ENCODE measurements at regions not wholly inside any gene's neighbourhood (a gene's known extent, or its start where the extent isn't known, plus 50 kb on each side); places are given as distances from the start of the nearest gene placed in this dataset.
"Not testable (repeated sequence)": the region's sequence is repeated elsewhere in the genome, so short reads cannot be mapped to it uniquely, and the experiment has no call there.

GRCh38 chr17:71777048-71777640 is 343.7 kb upstream of the SOX9 start:
- H3K4me2 ChIP-seq: no peak overlapping the region
- no peak overlapping the region for H3K4me3 ChIP-seq
- H3K9me3 ChIP-seq (ENCODE audit: low read depth): no peaks in the 10 kb centered on the region
- no peaks in the 10 kb centered on the region for H3K79me2 ChIP-seq
- DNase-seq (ENCODE audit: low spot score): no peak
- WGBS (ENCODE audit: low lambda C conversion rate, missing lambda C conversion rate): 84% methylated on average over 6 of the region's 6 CpGs
- H3K9me2 ChIP-seq (replicated peaks; ENCODE audit: insufficient read depth): no peaks in the 10 kb centered on the region
- TF ChIP-seq EZH2phosphoT487 (IDR thresholded peaks at IDR 0.05; ENCODE audit: low read depth, severe bottlenecking, unreplicated experiment): no peak
- TF ChIP-seq CTCF (IDR thresholded peaks at IDR 0.05; ENCODE audit: poor library complexity): no peak
- no peak for TF ChIP-seq EZH2 (IDR thresholded peaks at IDR 0.05; ENCODE audit: borderline replicate concordance)
- no peak overlapping the region for H2AFZ ChIP-seq
- no peaks in the 10 kb centered on the region for H3K4me1 ChIP-seq (ENCODE audit: insufficient read depth)
- no peak overlapping the region for H3K27ac ChIP-seq
- H3K36me3 ChIP-seq (replicated peaks; ENCODE audit: insufficient read depth, low read depth): no peaks in the 10 kb centered on the region
- no peaks in the 10 kb centered on the region for H3K27me3 ChIP-seq
- H4K20me1 ChIP-seq (ENCODE audit: insufficient read depth, poor library complexity, severe bottlenecking): no peaks in the 10 kb centered on the region

GRCh38 chr17:71779482-71779881 is 341.3 kb upstream of the SOX9 start:
- DNase-seq (ENCODE audit: low spot score): no peak
- H4K20me1 ChIP-seq (ENCODE audit: insufficient read depth, poor library complexity, severe bottlenecking): no peaks in the 10 kb centered on the region

GRCh38 chr17:71780596-71780995 is 340.2 kb upstream of the SOX9 start:
- TF ChIP-seq EZH2 (IDR thresholded peaks at IDR 0.05; ENCODE audit: borderline replicate concordance): no peak
- TF ChIP-seq EZH2phosphoT487 (IDR thresholded peaks at IDR 0.05; ENCODE audit: low read depth, severe bottlenecking, unreplicated experiment): no peak
- TF ChIP-seq CTCF (IDR thresholded peaks at IDR 0.05; ENCODE audit: poor library complexity): no peak
- DNase-seq (ENCODE audit: low spot score): no peak
- no peaks in the 10 kb centered on the region for H3K27me3 ChIP-seq
- no peaks in the 10 kb centered on the region for H3K9me3 ChIP-seq (ENCODE audit: low read depth)
- H3K4me2 ChIP-seq: no peak overlapping the region
- no peaks in the 10 kb centered on the region for H3K4me1 ChIP-seq (ENCODE audit: insufficient read depth)
- no peaks in the 10 kb centered on the region for H4K20me1 ChIP-seq (ENCODE audit: insufficient read depth, poor library complexity, severe bottlenecking)
- H3K27ac ChIP-seq: no peak overlapping the region
- no peaks in the 10 kb centered on the region for H3K36me3 ChIP-seq (replicated peaks; ENCODE audit: insufficient read depth, low read depth)
- no peak overlapping the region for H2AFZ ChIP-seq
- H3K4me3 ChIP-seq: no peak overlapping the region
- H3K9me2 ChIP-seq (replicated peaks; ENCODE audit: insufficient read depth): no peaks in the 10 kb centered on the region
- no peaks in the 10 kb centered on the region for H3K79me2 ChIP-seq

More at GRCh38 chr17:71779482-71779881, 341.3 kb upstream of the SOX9 start:
- no peaks in the 10 kb centered on the region for H3K9me2 ChIP-seq (replicated peaks; ENCODE audit: insufficient read depth)
- H3K36me3 ChIP-seq (replicated peaks; ENCODE audit: insufficient read depth, low read depth): no peaks in the 10 kb centered on the region
- H3K4me1 ChIP-seq (ENCODE audit: insufficient read depth): no peaks in the 10 kb centered on the region
- H3K79me2 ChIP-seq: no peaks in the 10 kb centered on the region
- H3K27me3 ChIP-seq: no peaks in the 10 kb centered on the region
- no peak overlapping the region for H3K4me3 ChIP-seq
- TF ChIP-seq EZH2phosphoT487 (IDR thresholded peaks at IDR 0.05; ENCODE audit: low read depth, severe bottlenecking, unreplicated experiment): no peak
- WGBS (ENCODE audit: low lambda C conversion rate, missing lambda C conversion rate): 84% methylated on average over 3 of the region's 3 CpGs
- H2AFZ ChIP-seq: no peak overlapping the region
- H3K27ac ChIP-seq: no peak overlapping the region
- no peaks in the 10 kb centered on the region for H3K9me3 ChIP-seq (ENCODE audit: low read depth)
- no peak overlapping the region for H3K4me2 ChIP-seq

GRCh38 chr17:71782021-71782420 is 338.8 kb upstream of the SOX9 start:
- not testable (repeated sequence) for H3K4me1 ChIP-seq (ENCODE audit: insufficient read depth); H2AFZ ChIP-seq; H3K4me3 ChIP-seq; DNase-seq (ENCODE audit: low spot score); H3K79me2 ChIP-seq; H3K9me2 ChIP-seq (replicated peaks; ENCODE audit: insufficient read depth); H3K36me3 ChIP-seq (replicated peaks; ENCODE audit: insufficient read depth, low read depth); H3K27ac ChIP-seq; H4K20me1 ChIP-seq (ENCODE audit: insufficient read depth, poor library complexity, severe bottlenecking); H3K27me3 ChIP-seq; H3K4me2 ChIP-seq; H3K9me3 ChIP-seq (ENCODE audit: low read depth)
- 89% methylated on average over 7 of the region's 8 CpGs for WGBS (ENCODE audit: low lambda C conversion rate, missing lambda C conversion rate)

Measured in hepatocyte (in vitro differentiated cells).